Stimulated activated naive B cell treated with anti-CD40 and anti-IgM and Interleukin-4, amounts not matched to agents 10 μg/mL and 1 μg/mL and 100 μg/mL, for 72 hours (primary cell): ENCODE measurements at regions not wholly inside any gene's neighbourhood (a gene's known extent, or its start where the extent isn't known, plus 50 kb on each side); places are given as distances from the start of the nearest gene placed in this dataset.

Experiments used
- ATAC-seq, 2 donors: fragments of 150-1000 bp; cut with Tn5 transposase; replicated peaks; 2 replicates each; pipeline ENCODE4 v1.10.0; 2021; ENCODE audit warnings: moderate library complexity in 1 of 2
- DNase-seq: peaks from one replicate; pipeline ENCODE4 v3.0.0; 2021
- H3K27ac Mint-ChIP-seq: one replicate; pipeline ENCODE4 v1.8.0; 2022; ENCODE audit warnings: mild to moderate bottlenecking, mixed read lengths
- H3K27me3 Mint-ChIP-seq, 2 donors: one replicate each; pipeline ENCODE4 v1.8.0; 2022; ENCODE audit warnings: mixed read lengths in 2 of 2
- H3K36me3 Mint-ChIP-seq, 2 donors: one replicate each; pipeline ENCODE4 v1.8.0; 2022; ENCODE audit warnings: mixed read lengths in 2 of 2, mild to moderate bottlenecking in 1 of 2
- H3K4me1 Mint-ChIP-seq, 2 donors: one replicate each; pipeline ENCODE4 v1.8.0; 2022; ENCODE audit warnings: mixed read lengths in 2 of 2, mild to moderate bottlenecking in 1 of 2
- H3K4me3 Mint-ChIP-seq, 2 donors: one replicate each; pipeline ENCODE4 v1.8.0; 2022; ENCODE audit warnings: mild to moderate bottlenecking in 2 of 2, mixed read lengths in 2 of 2, moderate library complexity in 1 of 2
- H3K9me3 Mint-ChIP-seq, 2 donors: one replicate each; pipeline ENCODE4 v1.8.0; 2022; ENCODE audit warnings: mixed read lengths in 2 of 2, mild to moderate bottlenecking in 1 of 2

DNA sequence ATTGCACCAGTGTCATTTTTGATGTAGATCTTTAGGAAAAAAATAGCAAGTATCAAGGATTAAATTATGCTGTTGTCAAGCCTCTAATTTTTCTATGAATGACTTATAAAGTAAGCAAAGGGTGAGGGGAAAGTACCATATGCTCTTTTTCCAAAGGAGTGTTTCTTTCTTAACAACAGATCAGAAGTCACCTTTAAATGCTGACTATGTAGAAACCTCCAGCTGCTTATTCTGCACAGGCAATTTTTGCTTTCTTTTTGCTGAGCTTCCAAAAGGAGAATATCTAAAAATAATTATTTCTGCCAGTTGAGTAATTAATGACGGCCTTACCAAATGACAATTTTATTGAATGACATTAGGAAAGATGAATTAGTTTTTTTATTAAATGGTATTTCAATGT is 390.6 kb upstream of the MANEA start:
- ATAC-seq (no peak), DNase-seq (no peak)
- Mint-ChIP-seq H3K4me1 (no peaks in the 10 kb centered on the region), H3K27ac (no peak overlapping the region), H3K4me3 (no peak overlapping the region), H3K27me3 (no peaks in the 10 kb centered on the region), H3K9me3 (no peaks in the 10 kb centered on the region), H3K36me3 (no peaks in the 10 kb centered on the region)

DNA sequence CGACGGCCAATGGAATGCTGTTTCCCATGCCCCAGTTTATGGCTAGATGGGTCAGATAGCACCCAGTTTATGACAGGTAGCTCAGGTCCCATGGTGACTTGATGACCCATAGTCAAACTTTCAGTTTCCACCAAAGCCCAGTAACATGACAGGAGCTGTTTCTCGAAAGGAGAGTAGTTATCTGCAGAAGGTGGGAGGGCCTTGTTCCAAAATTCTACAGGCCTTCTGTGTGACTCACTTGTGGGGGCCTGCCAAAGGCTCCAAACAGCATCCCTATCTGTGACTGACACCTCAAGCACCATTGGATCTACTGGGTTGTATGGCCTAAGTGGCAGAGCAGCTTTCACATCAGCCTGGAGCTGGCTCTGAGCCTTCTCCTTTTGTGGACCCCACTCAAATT is 379.7 kb upstream of the MANEA start:
- Mint-ChIP-seq H3K27me3 (no peaks in the 10 kb centered on the region), H3K27ac (no peak overlapping the region), H3K4me3 (no peak overlapping the region), H3K4me1 (no peaks in the 10 kb centered on the region), H3K36me3 (no peaks in the 10 kb centered on the region), H3K9me3 (no peaks in the 10 kb centered on the region)
- DNase-seq (no peak), ATAC-seq (no peak)

DNA sequence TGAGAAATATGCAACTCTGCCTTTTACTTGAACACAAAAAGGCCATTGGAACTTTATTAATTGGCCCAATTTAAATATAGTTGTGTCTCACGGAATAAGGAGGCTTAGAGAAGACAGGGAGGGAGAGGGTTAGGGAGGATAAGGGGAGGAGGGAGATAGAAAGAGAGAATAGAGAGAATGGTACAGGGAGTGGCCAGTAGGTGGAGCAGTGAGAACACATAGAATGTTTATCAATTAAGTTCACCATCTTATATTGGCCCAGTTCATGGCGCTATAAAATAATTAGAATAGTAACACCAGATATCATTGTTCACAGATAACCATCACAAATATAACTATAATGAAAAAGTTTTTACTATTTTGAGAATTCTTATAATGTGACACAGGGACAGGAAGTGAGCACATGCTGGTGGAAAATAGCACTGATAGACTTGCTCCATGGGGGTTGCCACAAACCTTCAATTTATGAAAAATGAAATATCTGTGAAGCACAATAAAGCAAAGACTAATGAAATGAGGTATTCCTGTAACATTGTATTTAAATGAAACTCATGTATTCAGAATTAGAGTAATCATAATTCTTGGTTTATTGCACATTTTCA is 374.1 kb upstream of the MANEA start:
- Mint-ChIP-seq H3K4me3 (no peak overlapping the region), H3K27me3 (no peaks in the 10 kb centered on the region), H3K27ac (no peak overlapping the region), H3K9me3 (no peaks in the 10 kb centered on the region), H3K36me3 (no peaks in the 10 kb centered on the region), H3K4me1 (no peaks in the 10 kb centered on the region)
- DNase-seq (no peak), ATAC-seq (peak; percentile 74 to 76)

DNA sequence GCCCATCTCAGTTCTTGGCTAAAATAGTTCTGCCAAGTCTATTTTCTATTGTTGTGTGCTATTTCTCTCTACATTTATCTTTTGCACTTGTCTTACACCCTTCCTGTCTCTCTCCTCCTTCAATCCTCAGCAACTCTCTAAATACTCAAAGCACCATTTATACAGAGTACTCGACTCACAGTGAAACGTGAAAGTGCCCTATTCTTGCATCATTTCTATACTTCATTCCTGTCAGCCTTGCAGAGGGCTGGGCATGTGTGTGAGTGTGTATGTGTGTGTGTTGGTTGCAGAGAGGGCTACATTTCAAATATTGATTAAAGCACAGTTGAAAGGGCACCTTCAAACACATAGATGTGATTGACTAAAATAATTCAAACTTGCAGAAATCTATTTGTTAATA is 373.2 kb upstream of the MANEA start:
- no peak overlapping the region for H3K27ac Mint-ChIP-seq
- H3K27me3 Mint-ChIP-seq, result no peaks in the 10 kb centered on the region
- no peak overlapping the region for H3K4me3 Mint-ChIP-seq
- DNase-seq (no peak), ATAC-seq (no peak)
- H3K4me1 Mint-ChIP-seq, result no peaks in the 10 kb centered on the region
- H3K9me3 Mint-ChIP-seq, result no peaks in the 10 kb centered on the region
- no peaks in the 10 kb centered on the region for H3K36me3 Mint-ChIP-seq

DNA sequence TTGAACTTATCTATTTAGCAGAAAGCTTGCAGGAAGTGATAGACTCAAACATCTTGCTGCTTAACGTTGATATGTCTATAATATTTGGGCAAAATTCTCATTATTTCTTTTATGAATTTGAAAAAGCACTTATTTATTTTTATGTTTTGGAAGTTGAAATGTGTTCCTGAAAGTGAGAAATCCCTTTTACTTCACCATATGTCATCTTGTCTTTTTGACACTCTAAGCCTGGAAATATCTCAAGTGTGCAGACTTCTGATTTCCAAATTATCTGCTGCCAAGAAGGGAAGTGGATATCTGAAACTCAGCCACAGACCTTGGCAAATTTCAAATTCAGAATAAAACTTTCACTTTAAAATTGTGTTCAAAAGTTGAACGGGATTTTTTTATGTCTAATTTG is 368.7 kb upstream of the MANEA start:
- H3K9me3 Mint-ChIP-seq, result no peaks in the 10 kb centered on the region
- no peak overlapping the region for H3K4me3 Mint-ChIP-seq
- ATAC-seq (no peak), DNase-seq (no peak)
- no peaks in the 10 kb centered on the region for H3K4me1 Mint-ChIP-seq
- H3K36me3 Mint-ChIP-seq, result no peaks in the 10 kb centered on the region
- H3K27me3 Mint-ChIP-seq, result no peaks in the 10 kb centered on the region
- no peak overlapping the region for H3K27ac Mint-ChIP-seq

DNA sequence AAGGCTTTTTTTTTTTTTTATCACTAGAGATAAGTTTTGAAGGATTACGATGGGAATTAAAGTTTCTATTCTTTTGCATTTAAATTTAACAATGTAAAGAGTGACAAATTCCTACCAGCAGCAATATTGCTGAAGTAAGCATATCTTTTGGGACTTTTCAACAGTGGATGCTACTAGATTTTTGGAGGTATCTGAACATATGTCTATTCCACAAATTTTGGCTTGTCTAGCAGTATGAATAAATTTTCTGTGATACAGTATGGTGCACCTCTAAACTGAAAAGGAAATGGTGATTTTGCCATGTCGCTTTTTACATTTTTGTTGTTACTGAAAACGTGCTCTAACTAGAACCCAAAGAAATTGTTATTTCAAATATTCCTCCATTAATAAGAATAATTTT is 368.3 kb upstream of the MANEA start:
- Mint-ChIP-seq H3K9me3 (no peaks in the 10 kb centered on the region), H3K4me3 (no peak overlapping the region), H3K4me1 (no peaks in the 10 kb centered on the region), H3K27me3 (no peaks in the 10 kb centered on the region), H3K27ac (no peak overlapping the region), H3K36me3 (no peaks in the 10 kb centered on the region)
- DNase-seq, result no peak
- ATAC-seq, result no peak

DNA sequence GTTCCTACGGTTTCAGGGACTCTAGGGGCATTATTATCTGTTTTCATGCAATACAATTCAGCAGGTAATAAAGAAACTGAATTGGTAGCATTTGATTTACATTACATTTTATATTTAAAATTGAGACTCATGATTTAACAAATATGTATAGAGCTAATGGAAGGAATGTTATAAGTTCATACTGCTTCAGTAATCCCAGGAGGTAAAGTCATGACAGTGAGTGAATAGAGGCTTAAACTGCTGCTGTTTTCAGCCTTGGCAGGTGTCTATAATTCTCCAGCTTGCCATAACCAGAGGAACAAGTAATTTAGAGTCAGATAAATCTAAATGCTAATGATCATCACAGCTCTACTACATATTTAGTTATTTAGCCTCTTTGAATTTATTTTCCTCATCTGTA is 360.8 kb upstream of the MANEA start:
- Mint-ChIP-seq H3K27ac (no peak overlapping the region), H3K9me3 (no peaks in the 10 kb centered on the region), H3K4me1 (no peaks in the 10 kb centered on the region), H3K36me3 (no peaks in the 10 kb centered on the region), H3K4me3 (no peak overlapping the region), H3K27me3 (no peaks in the 10 kb centered on the region)
- ATAC-seq, result no peak
- no peak for DNase-seq

DNA sequence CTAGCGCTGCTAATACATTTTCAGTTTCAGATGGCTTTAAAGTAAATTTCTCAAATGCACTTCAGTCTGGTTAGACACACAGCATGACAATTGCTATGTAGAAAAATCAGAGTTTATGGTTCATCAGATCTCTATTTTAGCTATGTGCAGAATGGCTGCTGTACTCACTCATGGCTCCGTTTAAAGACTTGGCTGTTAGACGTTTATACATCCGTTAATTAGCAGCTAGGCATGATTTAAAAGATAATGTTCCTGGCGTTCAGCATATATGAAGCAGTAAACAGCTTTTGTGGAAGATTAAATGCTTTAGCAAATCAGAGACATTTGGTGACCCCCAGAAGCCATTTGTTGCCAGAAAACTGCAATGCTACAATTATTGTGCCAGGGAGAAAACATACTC is 350.0 kb upstream of the MANEA start:
- no peak overlapping the region for H3K27ac Mint-ChIP-seq
- ATAC-seq (no peak), DNase-seq (no peak)
- H3K4me1 Mint-ChIP-seq, result no peaks in the 10 kb centered on the region
- no peak overlapping the region for H3K4me3 Mint-ChIP-seq
- H3K9me3 Mint-ChIP-seq, result no peaks in the 10 kb centered on the region
- H3K36me3 Mint-ChIP-seq, result no peaks in the 10 kb centered on the region
- H3K27me3 Mint-ChIP-seq, result no peaks in the 10 kb centered on the region

DNA sequence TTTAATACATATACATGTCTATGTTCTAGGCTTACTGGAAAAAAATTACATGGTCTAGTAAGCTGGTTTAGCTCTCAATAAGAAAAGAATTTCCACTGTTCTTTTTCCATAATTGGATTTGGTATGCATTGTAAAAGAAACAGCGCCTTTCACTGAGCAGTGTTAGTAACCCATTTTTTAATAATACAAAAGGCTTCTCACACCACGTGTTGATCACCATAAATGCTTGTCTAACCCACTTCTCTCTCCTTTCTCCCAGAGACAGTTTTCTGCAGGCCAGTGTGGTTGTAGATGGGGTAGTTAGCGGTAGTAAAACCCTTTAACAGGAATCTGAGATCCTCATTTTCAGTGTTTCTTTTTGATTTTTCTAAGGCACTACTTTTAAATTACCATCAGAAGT is 348.7 kb upstream of the MANEA start:
- no peak overlapping the region for H3K4me3 Mint-ChIP-seq
- H3K27me3 Mint-ChIP-seq, result no peaks in the 10 kb centered on the region
- H3K9me3 Mint-ChIP-seq, result no peaks in the 10 kb centered on the region
- H3K36me3 Mint-ChIP-seq, result no peaks in the 10 kb centered on the region
- DNase-seq (no peak), ATAC-seq (no peak)
- no peaks in the 10 kb centered on the region for H3K4me1 Mint-ChIP-seq
- H3K27ac Mint-ChIP-seq, result no peak overlapping the region

DNA sequence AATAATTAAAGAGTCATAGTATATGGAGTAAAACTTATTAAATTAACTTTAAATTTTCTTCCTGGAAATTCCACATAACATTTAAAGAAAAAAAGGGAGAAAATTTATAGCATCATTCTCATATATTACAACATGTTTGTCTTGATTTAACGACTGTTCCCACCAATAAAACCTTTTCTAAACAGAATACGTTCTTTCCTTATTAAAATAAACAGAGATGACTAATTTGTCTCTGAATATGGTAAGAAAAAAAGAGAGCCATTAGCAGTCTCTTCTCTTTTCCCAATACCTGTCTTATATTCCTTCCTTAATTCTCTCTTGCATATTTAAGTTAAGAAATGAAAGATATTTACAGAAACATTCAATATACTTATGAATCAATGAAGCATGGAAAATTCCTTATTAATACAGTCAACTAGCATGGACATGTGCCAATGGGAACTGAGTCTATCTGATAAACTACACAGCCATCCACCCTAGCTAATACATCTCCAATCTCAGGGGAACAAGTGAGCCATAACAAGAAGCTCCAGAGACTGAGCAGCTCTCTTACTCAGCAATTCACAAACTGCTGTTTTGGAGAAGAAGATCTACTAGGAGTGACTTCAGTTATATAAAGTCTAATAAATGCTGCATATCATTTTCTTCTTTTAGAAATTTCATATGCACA is 347.1 kb upstream of the MANEA start:
- no peaks in the 10 kb centered on the region for H3K4me1 Mint-ChIP-seq
- H3K9me3 Mint-ChIP-seq, result no peaks in the 10 kb centered on the region
- H3K27me3 Mint-ChIP-seq, result no peaks in the 10 kb centered on the region
- DNase-seq, result no peak
- no peak for ATAC-seq
- H3K4me3 Mint-ChIP-seq, result no peak overlapping the region
- H3K36me3 Mint-ChIP-seq, result no peaks in the 10 kb centered on the region
- no peak overlapping the region for H3K27ac Mint-ChIP-seq

DNA sequence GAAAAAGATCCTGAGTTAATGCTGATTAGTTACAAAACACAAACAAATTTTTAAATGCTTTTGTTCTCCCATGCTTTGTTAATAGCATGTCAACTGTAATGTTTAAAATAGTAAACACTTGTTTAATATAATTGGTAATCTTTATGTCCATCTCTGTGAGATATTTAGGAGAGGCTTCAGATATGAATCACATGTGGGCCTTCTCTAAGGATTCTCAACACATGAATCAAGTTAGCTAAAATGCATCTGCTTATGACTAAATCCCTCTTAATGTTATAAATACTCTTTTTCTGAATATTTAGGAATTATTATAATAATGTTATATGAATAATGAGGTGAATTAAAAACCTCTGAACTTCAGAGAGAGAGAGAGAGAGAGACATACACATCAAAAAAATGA is 345.9 kb upstream of the MANEA start:
- DNase-seq, result no peak
- no peak overlapping the region for H3K4me3 Mint-ChIP-seq
- no peak overlapping the region for H3K27ac Mint-ChIP-seq
- H3K27me3 Mint-ChIP-seq, result no peaks in the 10 kb centered on the region
- no peaks in the 10 kb centered on the region for H3K4me1 Mint-ChIP-seq
- H3K9me3 Mint-ChIP-seq, result no peaks in the 10 kb centered on the region
- no peaks in the 10 kb centered on the region for H3K36me3 Mint-ChIP-seq
- ATAC-seq, result no peak

DNA sequence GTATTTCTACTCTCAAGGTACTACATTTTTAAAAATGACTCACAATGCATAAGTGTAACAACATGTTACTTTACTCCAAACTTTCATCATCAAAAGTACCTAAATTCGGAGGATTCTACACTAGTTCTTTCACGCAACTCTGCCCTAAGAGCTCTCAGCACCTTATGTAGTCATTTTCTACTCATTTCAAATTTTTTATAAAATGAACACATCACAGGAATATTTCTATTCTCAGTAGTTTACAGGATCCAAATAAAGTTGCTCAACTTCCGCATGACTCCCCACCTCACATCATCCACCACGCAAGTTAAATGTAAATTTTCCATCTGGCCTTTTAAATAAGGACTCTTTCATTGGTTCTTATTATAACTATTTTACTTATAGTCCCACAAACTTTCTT is 344.9 kb upstream of the MANEA start:
- DNase-seq (no peak), ATAC-seq (no peak)
- Mint-ChIP-seq H3K27ac (no peak overlapping the region), H3K4me3 (no peak overlapping the region), H3K4me1 (no peaks in the 10 kb centered on the region), H3K9me3 (no peaks in the 10 kb centered on the region), H3K27me3 (no peaks in the 10 kb centered on the region), H3K36me3 (no peaks in the 10 kb centered on the region)

DNA sequence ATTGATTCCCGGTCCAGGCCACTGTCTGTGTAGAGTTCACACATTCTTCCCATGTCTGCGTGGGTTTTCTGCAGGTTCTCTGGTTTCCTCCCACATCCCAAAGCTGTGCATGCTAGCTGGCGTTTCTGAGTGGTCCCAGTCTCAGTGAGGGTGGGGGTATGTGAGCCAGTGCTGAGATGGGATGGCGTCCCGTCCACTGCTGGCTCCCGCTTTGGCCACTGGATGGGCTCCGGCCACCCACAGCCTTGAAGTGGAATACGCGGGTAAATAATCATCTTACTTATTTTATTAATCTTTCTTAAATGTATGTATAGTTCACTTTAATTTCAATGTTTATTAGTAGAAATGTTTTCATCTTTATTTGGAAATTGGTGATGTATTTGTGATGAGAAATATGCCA is 343.5 kb upstream of the MANEA start:
- ATAC-seq, result no peak
- no peaks in the 10 kb centered on the region for H3K4me1 Mint-ChIP-seq
- no peak overlapping the region for H3K27ac Mint-ChIP-seq
- H3K36me3 Mint-ChIP-seq, result no peaks in the 10 kb centered on the region
- no peak for DNase-seq
- no peak overlapping the region for H3K4me3 Mint-ChIP-seq
- no peaks in the 10 kb centered on the region for H3K9me3 Mint-ChIP-seq
- no peaks in the 10 kb centered on the region for H3K27me3 Mint-ChIP-seq

DNA sequence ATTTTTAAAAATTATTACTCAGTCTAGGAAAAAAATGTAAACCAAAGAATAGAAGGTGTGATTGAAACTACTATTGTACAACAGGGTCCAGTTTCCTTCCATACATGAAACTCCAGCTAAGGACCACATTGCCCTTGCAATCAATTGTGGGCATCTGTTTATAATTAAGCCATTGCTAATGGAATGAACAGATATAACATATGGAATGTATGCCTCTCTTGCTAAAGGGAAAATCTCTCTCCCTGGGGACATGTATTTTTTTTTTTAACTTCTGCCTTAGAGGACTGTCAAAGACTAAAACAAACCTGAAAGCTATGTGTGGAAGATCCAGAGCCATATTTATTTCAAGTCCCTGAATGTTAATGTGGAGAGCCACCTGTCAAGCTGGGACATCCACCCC is 336.8 kb upstream of the MANEA start:
- Mint-ChIP-seq H3K27ac (no peak overlapping the region), H3K4me3 (no peak overlapping the region), H3K4me1 (no peaks in the 10 kb centered on the region), H3K36me3 (no peaks in the 10 kb centered on the region), H3K27me3 (no peaks in the 10 kb centered on the region), H3K9me3 (no peaks in the 10 kb centered on the region)
- DNase-seq (no peak), ATAC-seq (no peak)

DNA sequence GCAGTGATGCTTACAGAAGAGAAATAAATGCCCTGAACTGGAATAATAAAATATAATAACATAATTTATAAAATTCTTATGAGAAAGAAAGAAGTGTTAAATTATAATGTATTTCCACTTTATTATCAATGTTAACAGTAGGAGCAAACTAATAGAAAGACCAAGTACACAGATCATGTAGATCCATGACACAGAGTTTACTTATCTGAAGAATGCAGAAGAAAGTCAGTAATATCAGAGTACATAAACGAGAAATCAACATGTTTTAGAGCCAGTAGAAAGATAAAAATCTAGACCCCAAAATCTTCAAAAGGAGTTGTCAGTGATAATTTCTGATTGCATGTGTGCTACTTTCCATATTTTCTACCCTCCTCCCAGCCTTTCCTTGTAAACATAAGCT is 334.8 kb upstream of the MANEA start:
- DNase-seq (no peak), ATAC-seq (no peak)
- Mint-ChIP-seq H3K27me3 (no peaks in the 10 kb centered on the region), H3K4me1 (no peaks in the 10 kb centered on the region), H3K36me3 (no peaks in the 10 kb centered on the region), H3K27ac (no peak overlapping the region), H3K9me3 (no peaks in the 10 kb centered on the region), H3K4me3 (no peak overlapping the region)

DNA sequence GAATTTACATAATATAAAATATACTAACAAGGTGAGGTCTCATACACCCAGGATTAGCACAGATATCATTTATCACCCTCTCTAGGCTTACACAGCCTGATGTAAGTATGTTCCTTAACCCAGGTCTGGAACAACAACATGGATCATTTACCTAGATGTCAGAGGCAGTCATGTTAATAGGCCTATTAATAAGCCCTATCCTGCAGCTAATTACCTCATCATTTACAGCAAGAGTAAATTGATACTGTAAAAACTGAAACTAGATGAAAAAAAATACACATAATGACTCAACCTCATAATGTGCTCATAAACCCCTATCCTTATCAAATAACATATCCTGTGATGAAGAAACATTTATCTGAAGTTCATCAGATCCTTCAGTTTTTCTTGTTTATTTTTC is 334.3 kb upstream of the MANEA start:
- Mint-ChIP-seq H3K4me1 (no peaks in the 10 kb centered on the region), H3K27ac (no peak overlapping the region), H3K9me3 (no peaks in the 10 kb centered on the region), H3K4me3 (no peak overlapping the region), H3K27me3 (no peaks in the 10 kb centered on the region), H3K36me3 (no peaks in the 10 kb centered on the region)
- no peak for DNase-seq
- no peak for ATAC-seq
